Endodermal cell (in vitro differentiated cells): ENCODE measurements at regions not wholly inside any gene's neighbourhood (a gene's known extent, or its start where the extent isn't known, plus 50 kb on each side); places are given as distances from the start of the nearest gene placed in this dataset.

Experiments used
- DNase-seq: peaks from one replicate; pipeline ENCODE4 v3.0.0-alpha.2; 2017
- H3K27ac ChIP-seq: 2 replicates; pipeline ENCODE4 v1.5.1; 2013; ENCODE audit warnings: mild to moderate bottlenecking, low read depth, low read length, moderate library complexity
- H3K27me3 ChIP-seq: 2 replicates; pipeline ENCODE4 v1.6.1; 2013; ENCODE audit warnings: mild to moderate bottlenecking, low read length, moderate library complexity; ENCODE audit not compliant: insufficient read depth, control insufficient read depth, poor library complexity, severe bottlenecking
- H3K36me3 ChIP-seq: 2 replicates; pipeline ENCODE4 v1.7.0; 2013; ENCODE audit warnings: mild to moderate bottlenecking, low read length, moderate library complexity; ENCODE audit not compliant: control insufficient read depth, insufficient read depth
- H3K4me1 ChIP-seq: one replicate; pipeline ENCODE4 v1.7.0; 2013; ENCODE audit warnings: low read length; ENCODE audit not compliant: control insufficient read depth, insufficient read depth
- H3K4me3 ChIP-seq: 2 replicates; pipeline ENCODE4 v1.5.1; 2013; ENCODE audit warnings: mild to moderate bottlenecking, low read length, moderate library complexity
- H3K9ac ChIP-seq: 2 replicates; pipeline ENCODE4 v1.6.1; 2013; ENCODE audit warnings: mild to moderate bottlenecking, low read length, moderate library complexity; ENCODE audit not compliant: poor library complexity, severe bottlenecking; ENCODE audit errors: extremely low read depth
- H3K9me3 ChIP-seq: 2 replicates; pipeline ENCODE4 v1.6.1; 2013; ENCODE audit warnings: mild to moderate bottlenecking, low read length, moderate library complexity; ENCODE audit not compliant: control insufficient read depth
- H3K27ac Mint-ChIP-seq: 2 replicates; pipeline ENCODE4 v1.8.0; 2020; ENCODE audit warnings: mixed read lengths
- H3K27me3 Mint-ChIP-seq: 2 replicates; pipeline ENCODE4 v1.8.0; 2021; ENCODE audit warnings: mild to moderate bottlenecking, mixed read lengths; ENCODE audit not compliant: insufficient read depth
- H3K36me3 Mint-ChIP-seq: 2 replicates; pipeline ENCODE4 v1.8.0; 2020; ENCODE audit warnings: low read depth, mixed read lengths
- H3K4me1 Mint-ChIP-seq: 2 replicates; pipeline ENCODE4 v1.8.0; 2020; ENCODE audit warnings: mixed read lengths
- H3K4me3 Mint-ChIP-seq: 2 replicates; pipeline ENCODE4 v1.8.0; 2020; ENCODE audit warnings: mild to moderate bottlenecking, moderate library complexity, mixed read lengths
- H3K9me3 Mint-ChIP-seq: 2 replicates; pipeline ENCODE4 v1.8.0; 2020; ENCODE audit warnings: mild to moderate bottlenecking, mixed read lengths
- CTCF ChIP-seq: fragments of 200-600 bp; sonication (generic); conservative IDR thresholded peaks from 2 replicates; pipeline ENCODE4 v1.5.0; 2021; ENCODE audit warnings: antibody characterized with exemption, mild to moderate bottlenecking
- WGBS, 2 experiments: methylation state at CpG; one replicate each; pipeline versions ENCODE4 v1.1.5 to v1.1.7; 2013; ENCODE audit warnings: missing lambda C conversion rate in 2 of 2, mixed read lengths in 1 of 2; ENCODE audit not compliant: insufficient coverage in 1 of 2, insufficient read length in 1 of 2; 5-methylcytosine and 5-hydroxymethylcytosine counted together

GRCh38 chr3:55369141-55369847, 117.8 kb downstream of the WNT5A start:
- no peak for DNase-seq
- no peaks in the 10 kb centered on the region for H3K27me3 ChIP-seq
- Mint-ChIP-seq H3K4me3 (no peak overlapping the region), H3K36me3 (no peaks in the 10 kb centered on the region), H3K27ac (no peak overlapping the region), H3K4me1 (no peaks in the 10 kb centered on the region), H3K9me3 (no peaks in the 10 kb centered on the region), H3K27me3 (peaks cover 4% of the 10 kb centered on the region)
- TF ChIP-seq CTCF, result no peak
- H3K4me3 ChIP-seq, result no peak overlapping the region
- WGBS, 2 experiments, result 90 to 94% methylated on average over 8 to 10 of the region's 10 CpGs
- no peaks in the 10 kb centered on the region for H3K36me3 ChIP-seq
- H3K9me3 ChIP-seq, result no peaks in the 10 kb centered on the region
- H3K27ac ChIP-seq, result no peak overlapping the region
- H3K4me1 ChIP-seq, result no peaks in the 10 kb centered on the region
- no peak overlapping the region for H3K9ac ChIP-seq

GRCh38 chr3:55368366-55368765, 118.7 kb downstream of the WNT5A start:
- Histone ChIP-seq H3K9me3 (no peaks in the 10 kb centered on the region), H3K27ac (no peak overlapping the region), H3K27me3 (no peaks in the 10 kb centered on the region), H3K36me3 (no peaks in the 10 kb centered on the region), H3K9ac (no peak overlapping the region), H3K4me3 (no peak overlapping the region), H3K4me1 (no peaks in the 10 kb centered on the region)
- H3K27me3 Mint-ChIP-seq, result peaks cover 4% of the 10 kb centered on the region
- H3K4me3 Mint-ChIP-seq, result no peak overlapping the region
- no peaks in the 10 kb centered on the region for H3K9me3 Mint-ChIP-seq
- H3K4me1 Mint-ChIP-seq, result no peaks in the 10 kb centered on the region
- no peak for TF ChIP-seq CTCF
- no peaks in the 10 kb centered on the region for H3K36me3 Mint-ChIP-seq
- H3K27ac Mint-ChIP-seq, result no peak overlapping the region
- DNase-seq, result no peak
- 95 to 100% methylated on average over 4 to 6 of the region's 6 CpGs for WGBS, 2 experiments

- Mint-ChIP-seq H3K4me1 (no peaks in the 10 kb centered on the region), H3K27me3 (peaks cover 4% of the 10 kb centered on the region), H3K9me3 (no peaks in the 10 kb centered on the region), H3K4me3 (no peak overlapping the region), H3K36me3 (no peaks in the 10 kb centered on the region), H3K27ac (no peak overlapping the region)
- H3K9me3 ChIP-seq, result no peaks in the 10 kb centered on the region
- 80 to 81% methylated on average over 2 of the region's 2 CpGs for WGBS, 2 experiments
- no peak overlapping the region for H3K9ac ChIP-seq
- H3K27me3 ChIP-seq, result no peaks in the 10 kb centered on the region
- no peak overlapping the region for H3K27ac ChIP-seq
- no peak for DNase-seq
- no peak overlapping the region for H3K4me3 ChIP-seq
- no peak for TF ChIP-seq CTCF
- no peaks in the 10 kb centered on the region for H3K36me3 ChIP-seq
- no peaks in the 10 kb centered on the region for H3K4me1 ChIP-seq
Measured at GRCh38 chr3:55367384-55367783, 119.7 kb downstream of the WNT5A start.
